ENCODE measurements at regions not wholly inside any gene's neighbourhood (a gene's known extent, or its start where the extent isn't known, plus 50 kb on each side); places are given as distances from the start of the nearest gene placed in this dataset.

DNA sequence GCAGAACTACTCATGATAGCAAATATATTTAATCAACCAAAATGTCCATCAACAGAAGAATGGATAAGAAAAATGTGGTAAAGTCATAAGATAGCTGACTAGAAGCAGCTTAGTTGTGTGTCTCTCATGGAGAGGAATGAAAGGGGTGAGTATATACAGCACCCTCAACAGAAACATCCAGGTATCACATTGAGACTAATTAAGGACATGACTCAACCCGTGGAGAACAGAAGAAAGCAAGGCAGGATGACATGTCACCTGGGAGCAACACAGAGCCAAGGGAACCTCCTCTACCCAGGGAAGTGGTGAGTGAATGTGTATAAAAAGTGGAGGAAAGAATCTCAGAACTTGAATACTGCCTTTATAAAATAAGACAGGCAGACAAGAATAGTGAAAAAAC is 1695.0 kb upstream of the CELF4 start:
- Histone ChIP-seq H3K9me3 (ENCODE audit: control insufficient read depth, insufficient read depth, low read length) (peaks cover 2% of the 10 kb centered on the region), H3K27ac (ENCODE audit: low read length) (no peak overlapping the region), H3K4me1 (ENCODE audit: control insufficient read depth, insufficient read depth, low read length) (no peaks in the 10 kb centered on the region), H3K36me3 (ENCODE audit: control insufficient read depth, insufficient read depth, low read length) (no peaks in the 10 kb centered on the region), H3K4me3 (ENCODE audit: low read length) (no peak overlapping the region), H3K27me3 (ENCODE audit: control insufficient read depth, insufficient read depth, low read length) (no peaks in the 10 kb centered on the region)
- WGBS (ENCODE audit: insufficient coverage) = no CpG with 5 or more reads among the region's 1 CpG
- no peak for DNase-seq
- TF ChIP-seq, protein P1, sequence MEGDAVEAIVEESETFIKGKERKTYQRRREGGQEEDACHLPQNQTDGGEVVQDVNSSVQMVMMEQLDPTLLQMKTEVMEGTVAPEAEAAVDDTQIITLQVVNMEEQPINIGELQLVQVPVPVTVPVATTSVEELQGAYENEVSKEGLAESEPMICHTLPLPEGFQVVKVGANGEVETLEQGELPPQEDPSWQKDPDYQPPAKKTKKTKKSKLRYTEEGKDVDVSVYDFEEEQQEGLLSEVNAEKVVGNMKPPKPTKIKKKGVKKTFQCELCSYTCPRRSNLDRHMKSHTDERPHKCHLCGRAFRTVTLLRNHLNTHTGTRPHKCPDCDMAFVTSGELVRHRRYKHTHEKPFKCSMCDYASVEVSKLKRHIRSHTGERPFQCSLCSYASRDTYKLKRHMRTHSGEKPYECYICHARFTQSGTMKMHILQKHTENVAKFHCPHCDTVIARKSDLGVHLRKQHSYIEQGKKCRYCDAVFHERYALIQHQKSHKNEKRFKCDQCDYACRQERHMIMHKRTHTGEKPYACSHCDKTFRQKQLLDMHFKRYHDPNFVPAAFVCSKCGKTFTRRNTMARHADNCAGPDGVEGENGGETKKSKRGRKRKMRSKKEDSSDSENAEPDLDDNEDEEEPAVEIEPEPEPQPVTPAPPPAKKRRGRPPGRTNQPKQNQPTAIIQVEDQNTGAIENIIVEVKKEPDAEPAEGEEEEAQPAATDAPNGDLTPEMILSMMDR (IDR thresholded peaks at IDR 0.05) = no peak
- Mint-ChIP-seq H3K36me3 (peaks cover 13% of the 10 kb centered on the region), H3K27me3 (ENCODE audit: low read depth in 2 of 2) (no peaks in the 10 kb centered on the region), H3K4me3 (no peak overlapping the region), H3K27ac (no peak overlapping the region), H3K4me1 (no peaks in the 10 kb centered on the region), H3K9me3 (peaks cover 32 to 38% of the 10 kb centered on the region in 2 donors)
- intact Hi-C loops (cut with micrococcal nuclease) = no loop called here
- no peak for ATAC-seq

GRCh38 chr18:39259736-39260135 is 1694.1 kb upstream of the CELF4 start:
- H3K4me1 Mint-ChIP-seq = no peaks in the 10 kb centered on the region
- DNase-seq (no peak), ATAC-seq (no peak)
- peaks cover 31 to 33% of the 10 kb centered on the region in 2 donors for H3K9me3 Mint-ChIP-seq
- Histone ChIP-seq H3K27me3 (ENCODE audit: control insufficient read depth, insufficient read depth, low read length) (no peaks in the 10 kb centered on the region), H3K4me1 (ENCODE audit: control insufficient read depth, insufficient read depth, low read length) (no peaks in the 10 kb centered on the region), H3K4me3 (ENCODE audit: low read length) (no peak overlapping the region), H3K36me3 (ENCODE audit: control insufficient read depth, insufficient read depth, low read length) (no peaks in the 10 kb centered on the region), H3K27ac (ENCODE audit: low read length) (no peak overlapping the region), H3K9me3 (ENCODE audit: control insufficient read depth, insufficient read depth, low read length) (peaks cover 2% of the 10 kb centered on the region)
- intact Hi-C loops (cut with micrococcal nuclease) = no loop called here
- H3K36me3 Mint-ChIP-seq = peaks cover 13% of the 10 kb centered on the region
- H3K27ac Mint-ChIP-seq = no peak overlapping the region
- TF ChIP-seq, protein P1 (IDR thresholded peaks at IDR 0.05) = no peak
- 100% methylated on average over 1 of the region's 1 CpG for WGBS (ENCODE audit: insufficient coverage)
- H3K27me3 Mint-ChIP-seq (ENCODE audit: low read depth in 2 of 2) = no peaks in the 10 kb centered on the region
- no peak overlapping the region for H3K4me3 Mint-ChIP-seq

- no peak for DNase-seq
- no peaks in the 10 kb centered on the region for H3K4me1 ChIP-seq (ENCODE audit: control insufficient read depth, insufficient read depth, low read length)
- ATAC-seq = no peak
- H3K4me3 ChIP-seq (ENCODE audit: low read length) = no peak overlapping the region
- Mint-ChIP-seq H3K9me3 (peaks cover 14% of the 10 kb centered on the region in 2 donors), H3K4me3 (no peak overlapping the region), H3K27me3 (ENCODE audit: low read depth in 2 of 2) (no peaks in the 10 kb centered on the region), H3K27ac (no peak overlapping the region), H3K4me1 (no peaks in the 10 kb centered on the region), H3K36me3 (no peaks in the 10 kb centered on the region)
- intact Hi-C loops (cut with micrococcal nuclease) = loop anchor here (2.0 kb wide), 1 partner anchor 19 kb away; no protein-coding TSS in a partner anchor
- H3K36me3 ChIP-seq (ENCODE audit: control insufficient read depth, insufficient read depth, low read length) = no peaks in the 10 kb centered on the region
- H3K27ac ChIP-seq (ENCODE audit: low read length) = no peak overlapping the region
- H3K27me3 ChIP-seq (ENCODE audit: control insufficient read depth, insufficient read depth, low read length) = no peaks in the 10 kb centered on the region
- TF ChIP-seq, protein P1 (IDR thresholded peaks at IDR 0.05) = no peak
- 100% methylated on average over 1 of the region's 1 CpG for WGBS (ENCODE audit: insufficient coverage)
- peaks cover 4% of the 10 kb centered on the region for H3K9me3 ChIP-seq (ENCODE audit: control insufficient read depth, insufficient read depth, low read length)
These were observed 1678.6 kb upstream of the CELF4 start for GRCh38 chr18:39244242-39244641.

DNA sequence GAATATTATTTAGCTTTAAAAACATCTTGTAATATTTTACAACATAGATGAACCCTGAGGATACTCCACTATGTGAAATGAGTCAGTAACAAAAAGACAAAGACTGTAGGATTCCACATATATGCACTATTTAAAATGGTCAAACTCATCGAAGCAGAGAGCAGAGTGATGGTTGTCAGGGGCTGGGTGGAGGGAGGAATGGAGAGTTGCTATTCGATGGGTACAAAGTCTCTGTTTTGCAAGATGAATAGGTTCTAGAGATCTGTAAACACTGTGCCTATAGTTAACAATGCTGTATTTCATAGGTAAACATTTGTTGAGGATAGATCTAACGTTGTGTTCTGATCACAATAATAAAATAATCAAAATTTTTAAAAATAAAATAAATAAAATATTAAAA is 1675.9 kb upstream of the CELF4 start:
- no peaks in the 10 kb centered on the region for H3K27me3 Mint-ChIP-seq (ENCODE audit: low read depth in 2 of 2)
- H3K4me1 Mint-ChIP-seq = no peaks in the 10 kb centered on the region

More for the DNA sequence above, 1675.9 kb upstream of the CELF4 start:
- DNase-seq (no peak), ATAC-seq (no peak)
- Histone ChIP-seq H3K27me3 (ENCODE audit: control insufficient read depth, insufficient read depth, low read length) (no peaks in the 10 kb centered on the region), H3K4me3 (ENCODE audit: low read length) (no peak overlapping the region), H3K4me1 (ENCODE audit: control insufficient read depth, insufficient read depth, low read length) (no peaks in the 10 kb centered on the region), H3K27ac (ENCODE audit: low read length) (no peak overlapping the region), H3K9me3 (ENCODE audit: control insufficient read depth, insufficient read depth, low read length) (peaks cover 4% of the 10 kb centered on the region), H3K36me3 (ENCODE audit: control insufficient read depth, insufficient read depth, low read length) (no peaks in the 10 kb centered on the region)
- H3K27ac Mint-ChIP-seq = no peak overlapping the region
- H3K9me3 Mint-ChIP-seq = peaks cover 11 to 14% of the 10 kb centered on the region in 2 donors
- H3K36me3 Mint-ChIP-seq = no peaks in the 10 kb centered on the region
- no peak overlapping the region for H3K4me3 Mint-ChIP-seq
- 84% methylated on average over 2 of the region's 3 CpGs for WGBS (ENCODE audit: insufficient coverage)
- intact Hi-C loops (cut with micrococcal nuclease) = no loop called here
- TF ChIP-seq, protein P1 (IDR thresholded peaks at IDR 0.05) = no peak
